HG03565 (cell line): ENCODE measurements at regions not wholly inside any gene's neighbourhood (a gene's known extent, or its start where the extent isn't known, plus 50 kb on each side); places are given as distances from the start of the nearest gene placed in this dataset.

Experiments
- ATAC-seq: cut with Tn5 transposase; IDR thresholded peaks from one replicate; pipeline ENCODE4 v1.9.1; 2021; ENCODE audit warnings: mild to moderate bottlenecking, moderate library complexity; ENCODE audit not compliant: unreplicated experiment

DNA sequence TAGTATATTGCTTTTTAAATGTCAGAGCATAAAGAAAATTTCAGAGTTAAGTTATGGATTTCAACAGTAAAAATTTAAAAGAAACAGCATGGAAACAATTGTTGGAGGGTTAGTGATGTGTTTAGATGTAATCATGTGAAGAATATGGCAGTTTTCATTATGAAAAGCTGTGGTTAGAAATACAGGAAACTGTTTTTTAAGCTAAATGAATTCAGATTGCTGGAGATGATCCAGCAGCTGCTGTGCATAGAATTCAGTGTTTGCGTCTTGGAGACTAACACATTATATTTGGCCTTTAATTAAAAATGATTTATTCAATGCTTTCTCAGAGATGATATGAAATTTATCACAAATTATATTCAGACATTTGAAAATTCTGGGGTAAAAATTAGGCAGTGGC is 273.6 kb upstream of the LRRC7 start:
- ATAC-seq, result no peak

DNA sequence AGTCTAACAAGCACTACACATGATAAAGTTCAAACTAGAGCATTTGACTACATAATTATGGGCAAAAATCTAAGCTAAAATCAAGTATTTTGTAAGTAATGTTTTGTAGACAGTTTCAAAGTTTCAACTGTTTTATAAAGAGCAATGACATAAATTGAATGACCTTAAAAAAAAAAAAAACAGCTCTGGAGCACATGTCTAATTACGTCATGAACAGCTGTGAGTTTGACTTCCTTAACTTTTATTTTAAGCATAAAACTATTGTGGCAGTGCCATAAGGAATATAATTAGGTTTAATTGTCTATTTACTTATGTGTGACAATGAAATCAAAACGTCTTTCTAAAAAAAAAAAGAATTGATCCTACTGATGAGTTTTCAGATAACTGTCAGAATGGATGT is 272.5 kb upstream of the LRRC7 start:
- no peak for ATAC-seq

DNA sequence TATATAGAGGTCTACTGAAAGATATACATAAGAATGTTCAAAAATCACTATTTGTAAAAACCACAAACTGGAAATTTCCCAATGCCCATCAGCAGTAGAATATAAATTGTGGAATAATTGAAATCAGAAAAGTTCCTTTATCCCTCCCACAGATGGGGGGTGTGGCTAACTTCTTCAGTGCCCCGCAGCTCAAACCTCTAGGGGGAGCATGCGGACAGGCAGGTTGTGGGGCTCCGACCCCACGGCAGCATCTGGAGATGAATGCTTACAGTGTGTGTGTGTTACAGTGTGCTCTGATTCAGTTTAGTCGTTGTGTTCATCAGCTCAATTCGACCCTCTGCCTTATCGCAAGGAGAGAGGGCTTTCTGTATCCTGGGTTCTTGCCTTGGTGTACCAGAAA is 262.1 kb upstream of the LRRC7 start:
- no peak for ATAC-seq

DNA sequence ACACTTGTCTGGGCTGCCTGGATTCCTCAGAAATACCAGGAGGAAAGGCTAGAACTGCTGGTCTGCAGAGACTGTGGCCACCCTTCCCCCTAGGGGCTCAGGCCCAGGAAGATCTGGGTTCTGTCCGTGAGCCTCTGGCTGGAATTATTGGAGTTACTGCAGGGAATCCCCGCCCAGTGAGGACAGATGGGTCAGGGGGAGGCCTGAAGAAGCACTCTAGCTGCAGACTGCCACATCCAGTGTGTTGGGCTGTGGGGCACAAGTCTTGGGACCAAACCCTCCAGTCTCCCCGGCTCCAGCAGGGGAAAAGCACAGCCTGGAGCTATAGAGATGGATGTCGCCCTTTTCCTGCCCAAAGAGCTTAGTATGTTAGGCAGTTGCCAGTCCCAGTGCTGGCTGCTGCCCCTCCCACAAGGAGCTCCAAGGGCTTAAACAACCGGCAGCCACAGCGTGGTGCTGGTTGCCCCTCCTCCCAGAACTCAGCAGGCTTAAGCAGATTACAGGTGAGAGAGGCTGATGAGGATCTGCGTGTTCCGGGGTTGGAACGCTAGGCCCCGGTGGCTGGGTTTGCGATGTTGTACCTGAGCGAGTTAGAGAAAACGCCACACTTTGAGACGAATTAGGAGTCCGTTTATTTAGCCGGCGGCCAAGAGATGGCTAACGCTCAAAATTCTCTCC is 255.5 kb upstream of the LRRC7 start:
- no peak for ATAC-seq

DNA sequence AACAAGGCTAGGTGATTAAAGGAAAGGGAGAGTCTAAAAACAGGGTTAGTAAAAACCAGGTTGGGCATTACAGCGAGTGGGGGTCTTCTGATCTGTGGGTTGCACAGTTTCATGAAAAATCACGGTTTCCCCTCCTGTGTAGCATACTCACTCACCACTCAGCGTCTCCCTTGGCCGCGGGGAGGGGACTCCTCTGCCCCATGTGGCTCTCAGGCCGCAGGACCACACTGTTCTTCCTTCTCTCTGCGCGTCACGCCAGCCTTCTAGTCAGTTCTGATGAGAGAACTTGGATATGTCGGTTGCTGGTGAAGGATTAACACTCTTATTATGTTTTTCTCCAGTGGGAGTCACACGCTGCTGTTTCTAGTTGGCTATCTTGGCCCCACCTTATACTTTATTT is 254.6 kb upstream of the LRRC7 start:
- no peak for ATAC-seq

DNA sequence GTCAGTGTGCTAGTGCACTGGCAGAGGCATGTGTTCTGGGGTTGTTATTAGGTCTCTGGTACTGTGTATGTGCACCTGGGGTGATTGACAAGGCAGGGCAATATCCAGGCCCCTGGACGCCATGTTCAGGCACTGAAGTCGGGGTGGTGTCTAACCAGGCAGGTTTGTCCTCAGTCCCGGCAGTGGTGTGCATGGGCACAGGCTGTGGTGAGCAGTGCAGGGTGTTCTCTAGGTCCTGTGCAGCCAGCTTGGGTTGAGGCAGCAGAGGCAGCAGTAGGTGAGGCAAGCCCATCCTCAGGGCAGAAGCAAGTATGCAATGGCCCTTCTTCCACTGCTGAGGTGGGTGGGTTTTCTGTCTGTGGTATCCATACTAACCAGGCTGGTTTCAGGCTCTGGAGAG is 252.3 kb upstream of the LRRC7 start:
- no peak for ATAC-seq

DNA sequence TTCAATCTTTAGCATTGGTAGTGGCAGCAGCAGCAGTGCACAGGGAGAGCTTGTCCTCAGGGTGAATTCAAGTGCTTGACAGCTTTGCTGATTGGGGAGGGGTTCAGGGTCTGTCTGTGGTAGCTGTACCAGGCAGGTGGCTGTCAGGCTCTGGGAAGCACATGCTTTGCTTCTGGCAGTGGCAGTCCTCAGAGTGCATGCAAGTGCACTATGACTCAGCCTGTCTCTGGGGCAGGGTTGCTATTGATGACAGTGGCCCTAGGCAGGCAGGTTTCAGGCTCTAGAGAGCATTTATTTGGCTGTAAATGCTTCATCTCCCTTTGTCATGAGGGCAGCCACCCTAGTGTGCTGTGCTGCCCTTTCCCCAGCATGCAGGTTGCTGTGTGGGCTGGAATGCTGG is 251.9 kb upstream of the LRRC7 start:
- no peak for ATAC-seq

DNA sequence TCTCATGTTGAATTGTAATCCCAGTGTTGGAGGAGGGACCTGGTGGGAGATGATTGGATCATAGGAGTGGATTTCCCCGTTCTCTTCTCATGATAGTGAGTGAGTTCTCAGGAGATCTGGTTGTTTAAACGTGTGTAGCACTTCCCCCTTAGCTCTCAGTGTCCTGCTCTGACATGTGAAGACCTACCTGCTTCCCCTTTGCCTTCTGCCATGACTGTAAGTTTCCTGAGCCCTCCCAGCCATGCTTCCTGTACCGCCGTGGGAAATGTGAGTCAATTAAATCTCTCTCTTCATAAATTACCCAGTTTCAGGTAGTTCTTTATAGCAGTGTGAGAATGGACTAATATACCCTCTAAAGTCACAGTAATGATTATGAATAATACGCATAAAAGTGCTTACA is 248.4 kb upstream of the LRRC7 start:
- no peak for ATAC-seq

DNA sequence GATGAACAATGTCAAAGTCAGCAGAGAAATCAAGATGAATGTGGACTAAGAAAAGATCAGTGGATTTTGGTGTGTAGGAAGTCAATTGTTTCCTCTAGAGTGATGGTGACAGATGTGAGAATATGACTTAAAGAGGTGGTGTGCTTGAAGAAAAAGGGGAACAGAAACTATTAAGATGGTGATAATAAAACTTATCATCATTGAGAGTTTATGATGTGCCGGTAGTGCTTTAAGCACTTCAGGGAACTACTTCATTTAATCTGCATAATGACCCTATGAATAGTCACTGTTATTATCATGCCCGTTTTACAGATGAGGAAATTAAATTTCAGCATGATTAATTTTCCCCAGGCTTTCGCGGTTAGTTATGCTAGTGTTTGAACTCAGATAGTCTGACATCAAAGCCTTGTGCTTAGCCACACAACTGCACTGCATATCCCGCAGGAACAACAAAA is 246.9 kb upstream of the LRRC7 start:
- peak; percentile 81 for ATAC-seq

DNA sequence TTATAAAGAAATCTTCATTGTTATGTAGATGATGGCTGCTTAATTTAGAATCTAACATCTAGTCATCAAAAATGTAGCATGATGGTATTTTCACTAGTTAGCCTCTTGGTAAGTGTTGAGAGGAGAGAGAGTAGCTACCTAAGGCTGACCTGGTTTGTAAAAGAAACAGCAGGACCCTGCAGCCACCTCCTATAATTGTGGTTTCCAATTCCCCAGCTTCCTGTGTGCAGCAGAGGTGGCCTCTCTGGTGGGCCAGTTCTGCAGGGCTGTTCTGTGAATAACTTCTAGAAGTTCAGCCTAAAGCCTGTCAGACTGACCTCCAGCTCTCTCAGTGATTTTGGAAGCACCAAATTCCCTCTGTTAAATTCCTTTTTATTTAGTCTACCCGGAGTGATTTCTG is 246.4 kb upstream of the LRRC7 start:
- no peak for ATAC-seq

DNA sequence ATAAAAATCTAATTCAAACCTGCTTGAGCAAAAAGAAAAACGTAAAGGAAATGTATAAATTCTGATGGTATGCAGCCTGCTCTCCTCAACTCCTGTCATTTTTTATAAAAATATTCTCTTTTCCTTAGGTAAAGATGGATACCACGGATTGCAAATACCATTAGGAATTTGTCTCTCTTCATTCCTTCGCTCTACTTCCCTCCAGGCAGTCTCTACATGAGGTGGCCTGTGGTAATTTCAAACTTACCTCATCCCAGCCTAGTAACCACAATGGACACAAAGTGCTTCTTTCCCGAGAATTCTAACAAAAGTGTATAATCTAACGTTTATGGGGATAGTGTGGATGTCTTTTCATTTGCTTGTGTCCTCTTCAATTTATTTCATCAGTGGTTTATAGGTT is 239.5 kb upstream of the LRRC7 start:
- ATAC-seq, result no peak

DNA sequence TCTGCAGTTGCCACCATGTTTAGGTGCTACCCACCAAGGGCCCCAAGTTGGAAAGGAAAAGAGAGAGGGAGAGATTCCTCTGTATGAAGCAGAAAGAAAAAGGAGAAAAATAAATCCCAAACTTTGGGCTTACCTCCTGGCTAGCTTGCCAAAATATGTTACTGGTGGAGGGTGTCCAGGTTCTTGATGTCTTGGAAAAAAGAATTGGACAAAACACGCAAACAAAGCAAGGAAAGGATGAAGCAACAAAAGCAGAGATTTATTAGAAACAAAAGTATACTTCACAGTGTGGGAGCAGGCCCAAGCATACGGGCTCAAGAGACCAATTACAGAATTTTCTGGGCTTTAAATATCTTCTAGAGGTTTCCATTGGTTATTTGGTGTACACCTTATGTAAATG is 204.5 kb upstream of the LRRC7 start:
- ATAC-seq, result no peak

DNA sequence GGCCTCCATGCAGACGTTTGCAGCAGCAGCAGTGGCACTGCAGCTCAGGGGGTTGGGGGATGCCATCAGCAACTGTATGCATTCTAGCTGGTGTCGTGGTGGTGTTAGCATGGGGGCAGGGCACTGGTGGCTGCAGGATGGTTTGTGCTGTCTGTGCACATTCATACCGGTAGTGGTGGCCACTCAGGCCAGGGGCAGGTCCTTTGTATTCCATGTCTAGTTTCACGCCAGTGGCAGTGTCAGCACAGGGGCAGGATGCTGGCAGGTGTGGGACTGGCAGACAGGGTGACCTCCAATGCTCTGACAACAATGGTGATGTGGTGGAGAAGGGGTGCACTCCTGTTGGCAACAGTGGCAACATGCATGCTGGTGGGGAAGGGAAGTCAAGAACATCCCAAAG is 194.2 kb upstream of the LRRC7 start:
- ATAC-seq, result no peak

DNA sequence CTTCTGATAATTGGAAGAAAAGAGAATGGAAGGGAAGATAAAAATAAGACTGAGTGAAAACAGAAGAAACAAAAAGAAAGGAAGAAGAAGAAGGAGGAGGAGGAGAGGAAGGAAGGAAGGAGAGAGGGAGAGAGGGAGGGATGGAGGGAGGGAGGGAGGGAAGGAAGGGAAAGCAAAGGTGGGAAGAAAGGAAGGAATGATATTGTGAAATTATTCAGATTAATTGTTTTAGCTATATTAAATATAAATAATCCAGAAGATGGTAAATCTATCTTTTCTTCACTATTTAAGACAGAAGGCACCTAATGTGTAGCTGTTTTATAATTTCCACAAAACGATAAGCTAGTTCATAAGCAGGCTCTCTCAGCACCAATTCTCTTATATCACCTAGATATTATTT is 191.3 kb upstream of the LRRC7 start:
- ATAC-seq, result no peak

DNA sequence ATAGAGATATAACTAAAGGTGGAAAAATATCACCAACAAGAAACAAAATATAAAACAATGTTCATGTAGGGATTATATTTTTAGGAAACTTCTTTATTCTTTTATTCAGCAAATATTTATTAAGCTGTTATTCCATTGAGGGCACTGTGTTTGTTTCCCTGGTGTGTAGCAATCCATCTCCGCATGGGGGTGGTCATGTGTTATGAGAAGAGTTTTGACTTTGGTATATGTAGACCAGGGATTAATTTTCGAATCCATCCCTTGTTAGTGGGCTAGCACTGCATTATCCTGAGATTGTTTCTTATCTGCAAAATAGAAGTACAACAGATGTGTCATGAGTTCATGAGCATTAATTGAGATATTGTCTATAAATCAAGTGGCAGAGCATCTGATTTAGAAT is 190.2 kb upstream of the LRRC7 start:
- ATAC-seq, result no peak

DNA sequence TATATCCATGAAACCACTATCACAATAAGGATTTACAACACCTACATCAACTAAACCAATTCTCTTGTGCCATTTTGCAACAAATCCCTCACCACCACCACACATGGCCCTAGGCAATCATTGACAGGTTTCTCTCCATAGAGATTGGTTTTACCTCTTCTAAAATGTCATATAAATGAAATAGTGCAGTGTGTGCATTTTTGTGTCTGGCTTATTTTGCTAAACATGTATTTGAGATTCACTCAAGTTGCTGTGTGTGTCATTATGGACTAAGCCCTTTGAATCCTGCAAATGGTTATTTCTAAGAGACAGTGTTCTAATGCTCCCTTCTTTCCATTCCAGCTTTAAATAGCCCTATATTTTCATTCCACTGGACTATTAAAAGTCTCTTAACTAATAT is 179.7 kb upstream of the LRRC7 start:
- ATAC-seq, result no peak

DNA sequence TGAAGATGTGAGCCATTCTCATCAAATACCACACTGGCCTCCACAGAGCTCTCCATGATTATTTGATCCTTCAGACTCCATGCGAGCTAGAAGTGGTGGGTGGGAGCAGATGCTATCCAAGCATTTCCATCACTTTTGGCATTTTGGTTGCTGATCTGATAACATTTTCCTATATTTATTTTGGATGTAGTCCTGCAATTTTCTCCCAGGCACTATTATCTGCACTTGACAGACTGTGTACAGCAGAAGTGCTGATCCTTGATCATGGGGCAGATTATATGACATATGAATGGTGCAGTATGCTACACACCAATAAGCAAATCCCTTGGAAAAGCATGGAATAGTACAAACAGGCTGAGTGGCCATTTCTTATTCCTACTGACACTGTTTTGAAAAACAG is 167.6 kb upstream of the LRRC7 start:
- ATAC-seq, result no peak

DNA sequence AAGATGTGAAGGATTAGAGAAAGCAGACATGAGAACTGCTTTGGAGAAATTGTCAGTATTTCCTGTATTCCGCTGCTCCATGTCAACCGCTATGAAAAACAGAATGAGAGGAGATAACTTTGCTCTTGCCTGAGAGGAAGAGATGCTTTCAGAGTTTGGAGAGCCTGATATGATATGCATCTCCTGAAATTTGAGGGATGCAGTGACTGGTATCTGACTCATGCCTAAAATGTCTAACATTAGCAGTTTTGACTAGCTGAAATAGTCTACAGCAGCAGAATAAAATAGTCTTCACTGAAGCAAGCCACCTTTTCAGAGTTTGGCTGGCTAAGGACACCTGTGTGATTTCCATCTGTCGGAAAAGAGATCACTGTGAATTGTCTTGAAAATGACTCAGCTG is 165.8 kb upstream of the LRRC7 start:
- ATAC-seq, result no peak

DNA sequence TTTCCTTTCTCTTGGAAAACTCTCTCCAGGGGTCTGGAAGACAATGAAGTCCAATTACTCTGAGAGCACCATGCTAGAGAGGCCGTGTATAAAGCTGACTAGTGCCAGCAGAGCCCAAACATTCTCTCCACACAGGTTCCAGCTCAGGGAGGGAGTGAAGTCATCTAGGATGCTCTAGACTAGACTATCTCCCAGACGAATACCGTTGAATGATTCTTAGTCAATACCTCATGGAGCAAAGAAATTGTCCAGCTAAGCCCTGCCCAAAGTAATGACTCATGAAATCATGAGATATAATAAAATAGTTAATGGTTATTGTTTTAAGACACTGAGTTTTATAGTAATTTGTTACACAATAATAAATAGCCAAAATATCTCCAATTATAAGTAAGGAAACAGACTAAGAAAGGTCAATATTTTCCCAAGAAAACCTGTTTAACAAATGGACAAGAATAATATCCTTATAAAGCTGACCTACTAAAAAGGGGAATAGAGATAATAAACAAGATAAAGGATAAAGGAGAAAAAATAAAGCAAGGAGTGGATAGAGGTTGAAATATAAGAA is 163.9 kb upstream of the LRRC7 start:
- ATAC-seq, result no peak

DNA sequence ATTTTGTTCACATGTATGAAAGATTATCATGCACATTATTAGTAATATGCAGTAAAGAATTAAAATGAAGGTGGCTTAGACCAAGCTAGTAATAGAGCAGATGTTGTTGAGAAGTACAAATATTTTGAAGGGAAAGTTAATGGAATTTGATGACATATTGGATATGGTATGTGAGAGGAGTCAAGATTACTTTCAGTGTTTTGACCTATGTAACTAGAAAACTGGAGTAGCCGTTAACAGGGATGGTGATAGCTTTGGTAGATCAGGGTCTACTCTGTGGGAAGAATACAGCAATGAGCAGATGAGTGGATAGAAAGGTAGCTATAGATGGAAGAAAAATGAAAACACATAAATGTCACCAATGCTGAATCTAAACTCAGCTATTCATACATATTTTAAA is 163.2 kb upstream of the LRRC7 start:
- ATAC-seq, result no peak

DNA sequence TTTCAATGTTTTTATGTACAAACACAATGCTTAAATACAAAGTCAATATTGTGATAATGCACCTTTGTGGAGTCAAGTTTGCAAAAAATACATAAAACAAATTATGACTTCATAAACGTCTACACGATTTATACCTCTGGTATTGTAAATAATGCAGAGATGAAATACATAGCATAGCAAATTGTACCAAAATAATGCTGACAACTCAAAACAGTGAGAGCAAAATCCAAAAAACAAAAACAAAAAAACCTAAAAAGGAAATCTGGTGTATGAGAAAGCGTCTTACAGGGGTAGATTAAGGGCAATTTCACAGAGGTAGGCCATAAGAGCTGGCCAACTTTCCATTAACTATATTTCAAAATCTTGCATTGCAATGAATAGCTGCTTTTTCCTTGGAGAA is 161.5 kb upstream of the LRRC7 start:
- ATAC-seq, result no peak

DNA sequence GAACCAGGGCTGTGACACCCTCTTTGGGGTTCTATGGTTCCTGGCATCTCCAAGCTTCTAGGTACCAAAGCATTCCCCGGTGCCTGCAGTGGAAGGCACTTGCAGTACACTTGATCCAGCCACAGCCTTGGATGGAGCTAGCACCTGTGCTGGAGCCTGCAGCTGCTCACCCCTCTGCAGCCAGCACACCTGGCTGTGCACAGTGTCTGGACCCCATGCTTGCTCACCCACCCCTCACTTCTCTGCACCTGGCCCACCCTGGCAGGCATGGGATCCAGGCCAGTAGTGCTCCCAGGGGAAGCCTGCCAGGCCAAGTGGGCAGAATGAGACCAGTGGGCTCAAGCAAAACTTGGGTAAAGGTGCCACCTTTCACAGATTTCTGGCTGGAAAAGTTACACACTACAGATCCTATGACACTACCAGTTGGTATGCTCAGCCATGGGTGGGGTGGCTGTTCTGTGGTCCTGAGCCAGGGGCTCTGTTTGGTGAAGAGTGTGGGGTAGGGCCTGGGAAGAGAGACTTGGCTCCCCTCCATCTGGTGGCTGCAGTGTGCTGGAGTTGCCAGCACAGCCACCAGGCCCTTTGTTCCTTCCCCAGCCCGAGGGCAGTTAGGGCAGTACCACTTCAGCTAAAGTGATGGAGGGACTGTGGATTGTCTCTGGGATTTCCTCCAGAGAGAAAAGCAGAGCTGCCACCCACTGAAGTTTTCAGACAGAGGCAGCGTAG is 157.8 kb upstream of the LRRC7 start:
- no peak for ATAC-seq

DNA sequence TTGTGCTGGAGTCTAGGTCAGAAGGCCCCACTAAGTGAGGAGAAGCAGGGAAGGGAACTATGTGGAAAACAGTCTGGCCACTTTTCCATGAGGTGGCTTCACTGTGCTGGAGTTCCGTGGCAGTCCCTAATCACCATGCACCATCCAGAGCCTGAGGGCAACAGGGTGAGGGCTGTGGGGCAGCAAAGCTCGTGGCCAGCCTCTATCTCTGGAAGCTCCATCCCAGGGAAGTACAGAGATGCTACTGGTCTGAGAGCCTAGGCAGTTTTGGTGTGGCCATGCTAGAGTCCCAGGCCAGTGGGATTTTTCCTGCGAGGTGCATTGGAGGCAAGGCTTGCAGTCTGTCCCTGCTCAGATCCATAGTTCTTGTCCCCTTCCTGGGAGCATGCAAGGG is 157.3 kb upstream of the LRRC7 start:
- no peak for ATAC-seq
